ENCODE measurements at regions not wholly inside any gene's neighbourhood (a gene's known extent, or its start where the extent isn't known, plus 50 kb on each side); places are given as distances from the start of the nearest gene placed in this dataset.

DNA sequence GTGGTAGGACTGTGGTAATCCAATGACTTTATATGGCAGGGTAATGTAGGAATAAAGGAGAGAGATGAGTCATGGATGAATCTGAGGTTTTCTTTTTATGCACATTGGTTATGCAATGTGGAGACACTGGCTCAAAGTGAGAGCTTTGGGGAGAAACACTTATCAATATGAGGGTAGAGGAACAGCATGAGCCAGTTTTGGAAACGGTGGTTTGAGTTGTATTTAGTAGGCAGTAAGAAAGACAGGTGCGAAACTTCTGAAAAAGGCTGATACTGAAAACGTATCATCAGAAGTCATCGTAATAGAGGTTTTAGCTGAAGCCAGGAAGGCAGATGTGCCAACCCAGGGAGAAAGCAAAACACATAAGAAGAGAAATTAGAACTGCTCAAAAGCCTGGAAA, 854.8 kb upstream of the SEL1L start:
- no peak for DNase-seq

DNA sequence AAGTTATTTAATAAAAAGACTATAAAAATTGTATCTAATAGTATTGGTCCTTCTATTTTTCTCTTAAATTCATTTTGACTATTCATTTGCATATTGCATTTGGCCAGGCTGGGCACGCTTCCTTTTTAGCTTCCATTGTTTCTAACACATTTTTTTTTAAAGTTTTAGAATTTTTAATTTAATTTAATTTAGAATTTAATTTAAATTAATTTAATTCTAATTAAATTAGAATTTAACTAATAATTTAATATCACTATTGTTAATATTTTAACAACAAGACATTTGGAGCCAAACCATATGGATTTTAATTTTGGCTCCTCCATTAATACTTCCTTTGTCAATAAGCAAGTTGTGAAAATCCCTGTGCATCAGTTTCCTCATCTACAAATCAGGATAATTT, 856.9 kb upstream of the SEL1L start:
- DNase-seq: no peak

DNA sequence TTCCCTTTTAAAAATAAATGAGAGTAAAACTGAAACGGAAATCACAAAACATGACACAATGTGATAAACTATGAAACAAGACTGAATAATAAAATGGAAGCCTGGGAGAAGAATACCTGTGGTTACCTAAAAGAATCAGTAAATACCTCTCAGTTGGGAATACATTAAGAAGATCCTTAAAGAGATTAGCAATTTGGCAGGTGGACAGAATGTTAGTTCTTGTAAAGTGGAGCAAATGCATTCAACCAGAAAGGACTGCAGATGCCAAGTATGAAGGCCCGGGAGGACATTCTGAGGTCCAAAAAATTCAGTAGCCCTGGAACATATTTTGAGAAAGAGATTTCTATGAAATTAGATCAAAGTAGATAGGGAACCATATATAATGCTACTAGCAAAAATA, 861.3 kb upstream of the SEL1L start:
- DNase-seq: no peak

DNA sequence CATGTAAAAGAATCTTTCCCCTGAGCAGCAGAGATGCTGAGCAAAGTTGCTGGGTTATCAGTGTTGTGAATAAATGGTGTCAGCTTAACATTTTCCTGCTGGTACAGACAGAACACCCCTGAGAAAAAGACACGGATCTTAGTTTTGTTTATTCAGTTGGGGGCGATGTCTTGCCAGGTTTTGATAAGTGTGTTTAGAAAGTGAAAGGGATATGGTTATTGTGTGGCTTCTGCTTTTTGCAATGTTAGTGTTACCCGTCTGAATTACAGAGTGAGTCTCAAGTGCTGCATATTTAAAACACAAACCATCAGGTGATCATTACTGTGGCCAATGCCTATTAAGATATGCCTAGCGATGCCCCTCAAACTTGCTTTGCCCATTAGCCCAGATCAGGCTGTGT, 864.6 kb upstream of the SEL1L start:
- no peak for DNase-seq

DNA sequence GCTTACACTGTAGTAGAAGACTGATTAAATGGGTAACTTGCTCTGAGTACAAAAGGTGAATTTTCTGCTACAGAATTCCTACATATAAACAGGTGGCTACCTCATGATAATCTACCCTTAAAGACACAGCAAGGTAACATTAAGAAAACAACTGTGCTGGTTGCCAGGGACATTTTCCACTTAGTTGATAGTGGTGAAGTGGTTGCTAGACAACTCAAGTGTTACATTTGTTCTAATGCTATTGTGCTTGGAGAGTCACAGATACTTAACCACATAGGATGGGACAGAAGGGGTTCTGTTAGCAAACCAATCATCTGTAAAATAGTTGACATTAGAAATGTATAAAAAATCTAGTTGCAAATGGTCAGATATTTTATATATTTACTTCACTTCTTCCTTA, 870.3 kb upstream of the SEL1L start:
- DNase-seq: no peak

DNA sequence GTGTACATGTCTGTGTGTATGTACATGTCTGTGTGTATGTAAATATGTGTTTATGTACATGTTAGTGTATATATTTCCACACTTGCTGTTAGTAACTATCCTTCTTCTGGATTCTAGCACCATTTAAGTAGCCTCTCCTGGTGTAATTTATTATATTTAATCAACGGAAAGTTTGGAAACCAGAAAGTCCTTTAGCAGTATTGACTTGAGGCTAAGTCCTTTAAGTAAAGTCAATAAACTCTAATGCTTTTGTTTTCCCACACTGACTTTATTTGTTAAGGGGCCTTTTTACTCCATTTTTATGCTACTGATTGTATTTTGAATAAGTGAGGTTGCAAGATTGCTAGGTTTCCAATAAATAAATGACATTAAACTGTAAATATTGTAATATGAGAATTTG, 876.4 kb upstream of the SEL1L start:
- DNase-seq: no peak

DNA sequence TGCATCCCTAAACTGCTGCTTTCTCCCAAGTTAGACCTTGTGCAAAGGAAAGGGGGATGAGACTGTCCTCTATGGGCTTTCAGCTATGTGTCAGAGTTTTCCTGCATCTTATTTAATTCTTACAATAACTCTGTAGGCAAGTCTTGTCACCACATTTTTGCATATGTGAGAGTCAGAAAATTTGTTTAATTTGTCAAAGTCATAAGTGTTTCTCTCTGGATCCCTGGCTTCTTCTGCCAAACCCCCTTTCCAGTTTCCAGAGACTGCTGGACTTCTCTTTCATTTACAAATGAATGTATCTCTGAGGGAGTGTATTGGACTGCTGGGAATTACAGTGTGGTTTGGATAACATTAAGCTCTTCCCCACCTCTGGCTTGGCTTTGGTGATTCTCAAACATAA, 877.6 kb upstream of the SEL1L start:
- DNase-seq: no peak

DNA sequence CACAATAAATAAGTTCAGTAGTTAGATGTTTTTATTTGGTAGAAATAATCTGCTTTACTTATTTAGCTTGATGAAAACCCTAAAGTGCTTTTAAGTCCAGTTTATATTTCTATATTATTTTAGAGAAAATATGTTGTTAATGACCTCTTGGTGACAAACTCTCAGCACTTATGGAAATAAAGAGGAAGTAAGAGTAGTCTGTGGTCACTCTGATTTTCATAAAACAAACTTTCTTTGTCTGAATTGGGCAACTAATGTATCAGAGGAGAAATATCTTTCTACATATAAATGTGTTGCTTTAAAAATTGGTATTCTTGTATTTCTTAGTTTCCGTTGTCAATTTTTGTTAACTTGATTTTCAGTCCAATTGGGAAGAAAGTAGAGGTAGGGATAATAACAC, 878.9 kb upstream of the SEL1L start:
- DNase-seq: no peak

DNA sequence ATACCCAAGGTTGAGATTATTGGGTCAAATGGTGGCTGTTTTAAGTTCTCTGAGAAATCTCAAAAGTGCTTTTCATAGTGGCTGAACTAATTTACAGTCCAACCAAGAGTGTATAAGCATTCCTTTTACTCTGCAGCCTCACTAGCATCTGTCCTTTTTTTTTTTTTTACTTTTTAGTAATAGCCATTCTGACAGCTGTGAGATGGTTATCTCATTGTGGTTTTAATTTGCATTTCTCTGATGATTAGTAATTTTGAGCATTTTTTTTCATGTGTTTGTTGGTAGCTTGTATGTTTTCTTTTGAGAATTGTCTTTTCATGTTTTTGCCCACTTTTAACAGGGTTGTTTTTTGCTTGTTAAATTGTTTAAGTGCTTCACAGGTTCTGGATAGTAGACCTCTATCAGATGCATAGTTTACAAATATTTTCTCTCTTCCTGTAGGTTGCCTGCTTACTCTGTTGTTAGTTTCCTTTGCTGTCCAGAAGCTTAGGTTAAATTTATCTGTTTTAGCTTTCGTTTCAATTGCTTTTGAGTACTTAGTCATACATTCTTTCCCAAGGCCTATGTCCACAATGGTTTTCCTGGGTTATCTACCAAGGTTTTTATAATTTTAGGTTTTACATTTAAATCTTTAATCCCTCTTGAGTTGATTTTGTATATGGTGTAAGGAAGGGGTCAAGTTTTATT, 881.3 kb upstream of the SEL1L start:
- no peak for DNase-seq

DNA sequence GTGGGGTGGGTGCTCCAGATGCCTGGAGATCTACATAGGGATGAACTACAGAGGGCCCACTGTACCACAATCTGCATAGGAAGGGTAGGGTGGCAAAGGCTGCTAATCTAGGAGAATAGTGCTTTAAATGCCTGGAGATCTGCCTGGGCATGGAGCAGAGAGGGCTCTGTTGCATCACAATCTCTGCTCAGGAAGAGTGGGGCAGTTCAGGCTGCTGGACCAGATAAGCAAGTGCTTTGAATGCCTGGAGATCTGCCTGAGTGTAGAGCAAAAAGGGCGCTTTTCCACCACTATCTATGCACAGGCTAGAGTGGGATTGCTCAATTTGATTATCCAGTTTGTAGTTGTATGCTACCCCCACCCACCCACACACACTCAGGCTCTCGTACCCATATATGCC, 886.3 kb upstream of the SEL1L start:
- DNase-seq: no peak

DNA sequence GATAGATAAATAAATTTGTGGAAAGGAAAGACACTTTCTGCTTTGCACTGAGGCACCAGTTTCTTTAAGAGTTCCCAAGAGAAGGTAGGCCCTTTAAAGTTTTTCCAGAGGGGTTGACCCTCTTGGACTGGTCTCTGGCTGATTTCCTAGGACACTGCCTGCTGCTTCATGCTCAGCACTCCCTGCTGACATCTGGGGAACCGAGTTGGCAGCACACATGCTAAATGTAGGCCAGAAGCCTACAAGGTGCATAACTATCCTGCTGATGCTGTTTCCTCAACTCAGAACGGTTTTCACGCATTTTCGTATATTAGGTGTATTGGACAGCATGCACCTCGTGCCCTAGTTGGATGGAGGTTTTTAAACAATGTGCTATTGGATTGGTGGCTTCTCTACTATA, 887.2 kb upstream of the SEL1L start:
- DNase-seq: no peak

DNA sequence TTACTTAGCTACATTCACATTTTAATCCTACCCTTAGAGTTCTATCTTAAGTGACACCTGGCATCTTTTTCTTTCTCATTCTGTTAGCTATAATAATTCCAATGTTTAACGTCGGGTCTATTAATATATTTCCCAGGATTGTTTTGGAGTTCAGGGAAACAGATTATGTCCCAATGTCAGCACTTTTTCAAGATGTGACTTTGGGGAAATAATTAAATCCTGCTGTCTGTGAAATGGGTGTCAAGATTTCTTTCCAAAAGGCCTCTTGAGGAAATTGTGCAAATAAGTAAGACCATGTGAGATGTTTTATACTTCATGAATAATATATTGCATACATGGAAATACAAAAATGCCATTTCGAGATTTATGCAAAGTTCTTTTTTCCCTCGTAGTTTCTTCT, 887.6 kb upstream of the SEL1L start:
- no peak for DNase-seq

DNA sequence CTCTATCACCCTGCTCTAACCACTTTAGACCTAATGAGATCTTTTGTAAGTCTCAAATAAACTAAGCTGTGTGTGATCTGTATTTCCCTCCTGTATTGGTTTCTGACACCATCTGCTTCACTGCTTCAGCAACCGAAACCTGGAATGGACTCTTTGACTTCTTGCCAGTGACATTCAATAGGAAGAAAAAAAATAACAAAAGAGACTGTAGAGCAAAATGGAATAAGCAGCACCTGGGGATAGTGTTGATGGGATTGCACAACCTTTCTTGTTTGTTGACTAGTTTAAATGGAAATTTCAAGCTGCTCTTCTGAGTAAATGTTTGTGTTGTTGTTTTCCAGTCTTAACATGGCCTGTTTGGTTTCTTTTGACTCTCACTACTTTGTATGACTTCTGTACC, 888.6 kb upstream of the SEL1L start:
- DNase-seq: no peak

DNA sequence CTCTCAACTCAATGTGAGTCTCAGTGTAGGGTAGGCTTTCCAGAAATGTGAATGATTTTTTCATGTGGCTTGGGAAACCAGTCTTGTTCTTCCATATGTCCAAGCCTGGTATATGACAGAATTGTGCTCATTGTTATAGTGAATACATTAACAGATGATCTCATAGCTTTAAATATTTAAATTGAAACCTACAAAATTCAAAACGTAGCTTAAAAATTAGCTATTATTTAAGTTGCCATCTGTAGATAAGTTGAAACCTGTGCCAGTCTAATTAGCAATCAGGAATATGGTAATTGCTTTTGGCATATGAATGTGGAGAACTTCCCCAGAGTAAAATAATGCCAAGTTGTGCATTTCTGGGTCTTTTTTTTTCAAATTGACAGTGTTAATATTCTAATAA, 891.6 kb upstream of the SEL1L start:
- DNase-seq: no peak

DNA sequence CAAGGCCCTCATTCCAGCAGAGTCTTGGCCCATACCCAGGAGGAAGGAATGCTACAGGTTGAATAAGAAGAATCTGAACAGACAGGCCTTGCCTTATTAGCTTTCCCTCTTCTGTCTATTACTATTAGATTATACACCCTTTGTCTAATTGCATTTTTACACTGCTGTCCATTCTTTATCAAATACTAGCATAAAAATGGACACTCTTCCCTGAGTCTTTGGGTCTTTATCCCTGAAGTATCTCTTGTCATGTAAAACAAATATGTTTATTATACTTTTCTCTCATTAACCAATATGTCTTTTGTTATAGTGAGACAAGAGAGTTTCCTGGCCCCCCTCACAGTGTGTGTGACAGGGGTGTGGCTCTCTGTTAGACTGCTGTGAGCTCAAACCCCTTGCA, 897.4 kb upstream of the SEL1L start:
- no peak for DNase-seq

DNA sequence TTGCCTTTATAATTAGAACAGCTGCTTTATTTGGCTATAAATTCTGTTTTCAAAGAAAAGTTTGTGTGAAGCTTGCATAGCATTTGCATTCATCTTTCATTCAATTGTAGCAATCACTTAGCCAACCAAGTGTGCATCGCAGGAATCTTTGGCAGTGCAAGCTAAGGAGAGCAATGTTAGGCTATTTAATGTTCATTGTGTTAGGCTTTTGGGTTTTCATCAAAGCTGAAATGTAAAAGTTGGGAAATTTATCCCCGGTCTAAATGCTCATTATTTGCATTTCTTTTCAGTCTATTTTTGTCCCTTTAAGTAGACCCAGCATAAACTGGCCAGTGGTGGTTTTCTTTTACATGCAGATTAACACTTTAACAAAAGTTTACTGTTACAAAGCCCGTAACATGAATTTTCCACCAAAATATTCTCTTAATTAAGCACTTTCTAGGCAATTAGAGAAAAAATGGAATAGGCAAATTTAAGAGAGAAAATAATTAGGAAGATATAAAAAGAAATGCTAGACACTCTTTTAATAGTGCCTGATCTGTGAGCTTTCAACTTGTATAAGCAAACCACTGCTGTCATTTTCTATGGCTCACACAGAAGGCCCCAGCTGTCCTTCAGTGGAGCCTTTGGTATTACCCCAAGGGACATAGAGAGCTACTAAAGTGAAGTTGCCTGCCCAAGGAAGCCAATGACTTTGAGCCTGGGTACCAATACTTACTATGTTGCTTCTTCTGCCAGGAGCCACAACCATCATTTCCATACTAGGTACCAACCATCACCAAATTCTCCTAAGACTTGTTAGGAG, 898.9 kb upstream of the SEL1L start:
- DNase-seq: no peak

DNA sequence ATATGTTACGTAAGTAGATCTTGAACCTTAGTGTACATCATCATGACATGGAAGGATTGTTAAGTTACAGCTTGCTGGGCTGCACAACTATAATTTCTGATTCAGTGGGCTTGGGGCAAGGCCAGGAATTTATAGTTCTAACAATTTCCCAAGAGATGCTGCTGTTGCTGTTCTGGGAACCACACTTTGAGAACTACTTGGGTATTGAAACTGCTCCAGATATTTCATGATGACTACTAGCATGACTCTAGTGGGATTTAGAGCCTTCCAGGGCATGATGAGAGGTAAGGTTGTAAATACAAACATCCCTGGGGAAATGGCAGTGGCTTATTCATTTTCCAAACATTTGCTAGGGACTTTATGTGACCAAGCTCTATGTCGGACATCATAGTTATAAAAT, 904.8 kb upstream of the SEL1L start:
- no peak for DNase-seq

DNA sequence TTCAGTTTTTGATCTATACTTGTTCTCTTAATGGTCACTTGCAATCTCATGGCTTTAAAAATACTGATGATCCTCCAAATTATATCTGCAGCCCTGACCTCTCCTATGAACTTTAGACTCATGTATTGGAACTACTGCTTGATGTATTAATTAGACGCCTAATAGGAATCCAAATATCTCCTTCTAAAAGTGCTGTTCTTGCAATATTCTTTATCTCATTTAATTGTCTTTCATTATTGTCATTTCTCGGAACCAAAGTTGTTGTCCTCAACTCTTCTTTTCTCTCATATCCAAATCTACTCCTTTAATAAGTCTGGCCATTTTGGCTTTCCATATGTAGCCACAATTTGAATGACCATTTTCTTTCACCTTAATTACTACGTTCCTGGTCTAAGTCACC, 907.6 kb upstream of the SEL1L start:
- DNase-seq: no peak

DNA sequence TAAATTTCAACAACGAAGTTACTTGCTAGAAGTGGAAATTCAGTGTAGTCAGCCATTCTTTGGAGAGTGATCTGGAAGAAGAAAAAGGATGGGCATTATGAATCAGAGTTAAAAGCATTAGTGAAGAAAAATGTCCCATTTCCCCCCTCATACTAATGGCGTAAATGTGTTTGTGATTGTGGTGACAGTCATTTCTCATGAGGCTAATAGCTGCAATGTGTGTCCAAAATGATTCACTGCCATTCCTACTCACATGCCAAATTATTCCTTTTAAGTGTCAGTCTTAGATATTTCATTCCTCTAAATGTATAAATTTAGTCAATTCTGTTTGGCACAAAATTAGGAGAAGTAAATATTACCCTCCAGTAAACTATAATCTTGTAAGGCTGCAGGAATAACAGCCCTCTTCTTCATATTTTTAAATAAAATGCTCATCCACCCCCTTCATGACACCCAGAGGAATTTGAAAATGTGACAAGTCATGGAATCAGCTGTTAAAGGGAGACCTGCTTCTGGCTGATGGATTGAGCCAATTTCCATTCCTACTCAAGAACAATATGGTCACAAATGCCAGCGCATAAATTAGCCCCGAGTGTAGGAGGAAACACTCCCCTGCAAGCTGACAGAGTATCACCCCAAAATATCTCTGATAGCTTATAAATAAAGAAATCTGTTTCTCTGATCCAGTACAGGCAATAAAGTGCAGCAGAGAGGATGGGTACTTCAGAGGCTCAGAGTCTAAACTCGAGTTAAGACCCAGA, 912.3 kb upstream of the SEL1L start:
- no peak for DNase-seq

DNA sequence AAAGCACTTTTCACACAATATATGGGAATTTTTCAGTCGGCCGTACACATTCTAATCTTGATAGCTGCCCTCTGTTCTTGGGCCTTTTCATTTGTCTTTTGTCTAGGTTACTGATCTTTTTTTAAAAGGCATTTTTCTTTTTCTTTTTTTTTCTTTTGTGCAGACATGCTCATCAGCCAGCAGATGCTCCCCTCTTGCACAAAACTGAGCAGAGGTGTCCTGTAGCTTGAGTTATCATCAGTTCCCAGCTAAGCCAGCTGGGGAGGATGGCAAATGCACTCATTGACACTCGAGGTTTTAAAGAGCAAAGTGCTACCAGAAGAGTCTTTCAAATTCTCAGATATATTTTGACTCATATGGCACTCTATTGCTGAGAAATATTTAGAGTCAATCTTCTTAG, 913.9 kb upstream of the SEL1L start:
- DNase-seq: no peak

DNA sequence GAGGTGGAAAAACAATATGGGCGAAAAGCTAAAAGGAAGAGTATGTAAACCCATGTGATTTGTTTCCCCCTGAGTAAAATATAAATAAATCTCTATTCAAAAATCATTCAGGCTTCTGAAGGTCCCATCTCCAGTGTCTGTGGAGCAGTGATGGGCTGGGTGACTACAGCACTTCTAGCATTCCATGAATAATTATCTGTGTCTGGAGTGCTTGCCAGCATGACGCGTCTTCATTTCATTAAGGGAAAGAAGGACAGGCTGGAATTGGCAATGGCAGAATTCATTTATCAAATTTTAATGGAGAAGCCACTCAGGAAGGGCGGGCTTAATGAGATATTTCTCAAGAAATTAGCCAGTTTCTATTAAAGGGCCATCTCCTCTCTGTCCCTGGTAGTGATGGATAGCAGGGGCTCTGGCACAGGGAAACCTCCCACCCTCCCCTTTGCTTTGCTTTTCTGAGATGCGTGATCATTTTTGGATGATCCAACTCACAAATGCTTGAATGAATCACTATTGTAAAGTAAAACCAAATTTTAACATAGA, 916.3 kb upstream of the SEL1L start:
- DNase-seq: no peak

DNA sequence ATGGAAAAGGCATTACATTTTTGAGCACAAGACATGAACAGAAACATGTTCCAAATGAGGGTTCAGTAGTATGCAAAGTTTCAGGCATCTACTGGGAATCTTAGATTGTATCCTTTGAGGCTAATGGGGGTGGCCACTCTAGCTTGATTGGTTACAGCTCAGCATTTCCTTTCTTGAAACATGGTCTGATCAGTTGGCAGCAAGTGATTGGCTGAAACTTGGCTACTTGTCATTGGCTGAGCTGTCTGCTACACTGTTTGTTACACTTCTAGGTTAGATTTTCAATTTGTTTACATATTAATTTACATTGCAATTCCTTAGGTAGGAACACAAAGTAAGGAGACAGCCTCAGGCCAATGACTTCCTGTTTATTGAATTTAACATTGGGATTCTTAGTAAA, 918.0 kb upstream of the SEL1L start:
- no peak for DNase-seq

DNA sequence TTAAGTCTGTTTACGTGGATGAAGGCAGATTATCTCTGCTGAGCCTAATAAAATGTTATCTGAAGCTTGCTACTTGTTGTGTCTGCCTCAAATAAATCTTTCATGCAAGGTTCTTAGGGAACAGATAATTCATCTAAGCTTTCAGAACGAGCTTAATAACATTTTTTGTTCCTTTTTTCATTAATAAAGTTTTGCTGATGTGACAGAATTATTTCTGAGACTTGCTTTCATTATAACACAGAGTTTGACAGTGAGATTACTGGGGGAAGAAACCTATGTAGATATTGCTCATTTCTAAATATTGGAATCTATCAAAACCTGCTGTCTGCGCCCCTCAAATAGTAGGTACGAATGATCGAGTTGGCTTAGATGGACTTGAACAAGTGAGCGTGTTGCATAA, 948.7 kb upstream of the SEL1L start:
- no peak for DNase-seq

DNA sequence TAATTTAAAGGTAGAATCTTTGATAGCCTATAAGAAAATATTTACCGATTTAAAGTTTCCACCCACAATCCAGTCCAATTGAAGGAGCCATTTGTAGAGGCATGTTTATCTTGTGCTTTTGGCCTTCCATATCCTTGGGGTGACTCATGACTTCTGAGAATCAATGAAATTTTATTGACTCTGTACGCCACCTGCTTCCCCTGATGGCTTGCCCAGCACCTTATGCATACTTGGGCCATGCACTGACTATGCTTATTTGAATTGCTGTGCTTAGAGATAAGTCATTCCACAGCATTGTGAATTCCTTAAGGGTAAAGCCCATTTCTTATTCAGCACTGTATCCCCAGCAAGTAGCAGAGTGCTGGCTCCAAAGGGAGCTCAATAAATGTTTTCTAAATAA, 954.8 kb upstream of the SEL1L start:
- DNase-seq: no peak

Data from suppressor macrophage (primary cell).